Activated gamma-delta T cell treated with Interleukin-2 at 50 U/mL for 16 hours (primary cell): ENCODE measurements at regions not wholly inside any gene's neighbourhood (a gene's known extent, or its start where the extent isn't known, plus 50 kb on each side); places are given as distances from the start of the nearest gene placed in this dataset.
A peak's percentile ranks its signal among the peaks of the same experiment; 100 is the strongest.

Source experiments
- DNase-seq: peaks from one replicate; pipeline ENCODE4 v3.0.0-alpha.2; 2020

GRCh38 chr10:31081937-31082840 lies 50.5 kb upstream of the ZNF438 start:
- no peak for DNase-seq

GRCh38 chr10:31083765-31084184 lies 52.1 kb upstream of the ZNF438 start:
- peak; percentile 43 for DNase-seq

- DNase-seq = no peak
Observed at GRCh38 chr10:31087011-31087410, 55.3 kb upstream of the ZNF438 start.

- no peak for DNase-seq
Observed at GRCh38 chr10:31087851-31088250, 56.2 kb upstream of the ZNF438 start.

GRCh38 chr10:31090894-31091607 lies 59.4 kb upstream of the ZNF438 start:
- no peak for DNase-seq

- DNase-seq = no peak
Observed at GRCh38 chr10:31095677-31096560, 64.3 kb upstream of the ZNF438 start.

- no peak for DNase-seq
Observed at GRCh38 chr10:31098046-31098445, 66.4 kb upstream of the ZNF438 start.

- no peak for DNase-seq
Observed at GRCh38 chr10:31099094-31099493, 67.4 kb upstream of the ZNF438 start.

GRCh38 chr10:31099664-31100063 lies 68.0 kb upstream of the ZNF438 start:
- no peak for DNase-seq

- no peak for DNase-seq
Observed at GRCh38 chr10:31100115-31100601, 68.5 kb upstream of the ZNF438 start.

GRCh38 chr10:31100662-31101061 lies 69.0 kb upstream of the ZNF438 start:
- no peak for DNase-seq

GRCh38 chr10:31101123-31101522 lies 69.5 kb upstream of the ZNF438 start:
- peak; percentile 34 for DNase-seq

GRCh38 chr10:31102421-31102820 lies 70.8 kb upstream of the ZNF438 start:
- no peak for DNase-seq

GRCh38 chr10:31103112-31103511 lies 71.4 kb upstream of the ZNF438 start:
- DNase-seq = no peak

- no peak for DNase-seq
Observed at GRCh38 chr10:31112961-31113360, 81.3 kb upstream of the ZNF438 start.

- no peak for DNase-seq
Observed at GRCh38 chr10:31116226-31116625, 84.6 kb upstream of the ZNF438 start.

- DNase-seq = no peak
Observed at GRCh38 chr10:31118556-31118955, 86.9 kb upstream of the ZNF438 start.

- no peak for DNase-seq
Observed at GRCh38 chr10:31120392-31120791, 88.7 kb upstream of the ZNF438 start.

GRCh38 chr10:31120961-31121685 lies 89.5 kb upstream of the ZNF438 start:
- DNase-seq = no peak

- no peak for DNase-seq
Observed at GRCh38 chr10:31121757-31122577, 90.3 kb upstream of the ZNF438 start.

- DNase-seq = no peak
Observed at GRCh38 chr10:31123946-31124345, 92.3 kb upstream of the ZNF438 start.
